Stimulated activated CD8-positive, alpha-beta memory T cell treated with anti-CD3 and anti-CD28 coated beads, Interleukin-7, amount 100 ng/mL, for 48 hours (primary cell): ENCODE measurements at regions not wholly inside any gene's neighbourhood (a gene's known extent, or its start where the extent isn't known, plus 50 kb on each side); places are given as distances from the start of the nearest gene placed in this dataset.

ENCODE experiments used
- DNase-seq, 2 donors: peaks; one replicate each; pipeline ENCODE4 v3.0.0-alpha.2; 2020; ENCODE audit warnings: low read depth in 1 of 2; ENCODE audit errors: extremely low read depth in 1 of 2

- no peak for DNase-seq
Measured at GRCh38 chr14:26925876-26926584, 328.2 kb upstream of the NOVA1 start.

GRCh38 chr14:26926585-26926984 lies 328.8 kb upstream of the NOVA1 start:
- DNase-seq, result no peak

- DNase-seq, result no peak
Measured at GRCh38 chr14:26928019-26928418, 330.2 kb upstream of the NOVA1 start.

- no peak for DNase-seq
Measured at GRCh38 chr14:26929361-26929760, 331.5 kb upstream of the NOVA1 start.

- no peak for DNase-seq
Measured at GRCh38 chr14:26930576-26930975, 332.7 kb upstream of the NOVA1 start.

- DNase-seq, result no peak
Measured at GRCh38 chr14:26932606-26933005, 334.8 kb upstream of the NOVA1 start.

- DNase-seq, result no peak
Measured at GRCh38 chr14:26933431-26933830, 335.6 kb upstream of the NOVA1 start.

- DNase-seq, result no peak
Measured at GRCh38 chr14:26934151-26934550, 336.3 kb upstream of the NOVA1 start.

- DNase-seq, result no peak
Measured at GRCh38 chr14:26935733-26936132, 337.9 kb upstream of the NOVA1 start.

GRCh38 chr14:26938054-26938453 lies 340.2 kb upstream of the NOVA1 start:
- DNase-seq, result no peak

GRCh38 chr14:26939755-26940154 lies 341.9 kb upstream of the NOVA1 start:
- DNase-seq, result no peak

GRCh38 chr14:26941521-26941920 lies 343.7 kb upstream of the NOVA1 start:
- DNase-seq, result no peak

- no peak for DNase-seq
Measured at GRCh38 chr14:26947265-26947664, 349.4 kb upstream of the NOVA1 start.

- no peak for DNase-seq
Measured at GRCh38 chr14:26959437-26959836, 361.6 kb upstream of the NOVA1 start.

- no peak for DNase-seq
Measured at GRCh38 chr14:26959972-26960660, 362.3 kb upstream of the NOVA1 start.

GRCh38 chr14:26963711-26964110 lies 365.9 kb upstream of the NOVA1 start:
- no peak for DNase-seq

- DNase-seq, result no peak
Measured at GRCh38 chr14:26965490-26965889, 367.7 kb upstream of the NOVA1 start.

GRCh38 chr14:26966908-26967307 lies 369.1 kb upstream of the NOVA1 start:
- no peak for DNase-seq

GRCh38 chr14:26974965-26975364 lies 377.1 kb upstream of the NOVA1 start:
- DNase-seq, result no peak

- DNase-seq, result no peak
Measured at GRCh38 chr14:26982071-26982470, 384.2 kb upstream of the NOVA1 start.

- DNase-seq, result peak in 1 of 2 donors; percentile 1
Measured at GRCh38 chr14:26984311-26985177, 386.7 kb upstream of the NOVA1 start.
